Fibroblast of skin of abdomen (primary cell): ENCODE measurements at regions not wholly inside any gene's neighbourhood (a gene's known extent, or its start where the extent isn't known, plus 50 kb on each side); places are given as distances from the start of the nearest gene placed in this dataset.
"Not testable (repeated sequence)": the region's sequence is repeated elsewhere in the genome, so short reads cannot be mapped to it uniquely, and the experiment has no call there.

Source experiments
- DNase-seq: peaks from one replicate; pipeline ENCODE4 v3.0.0-alpha.2; 2013

DNA sequence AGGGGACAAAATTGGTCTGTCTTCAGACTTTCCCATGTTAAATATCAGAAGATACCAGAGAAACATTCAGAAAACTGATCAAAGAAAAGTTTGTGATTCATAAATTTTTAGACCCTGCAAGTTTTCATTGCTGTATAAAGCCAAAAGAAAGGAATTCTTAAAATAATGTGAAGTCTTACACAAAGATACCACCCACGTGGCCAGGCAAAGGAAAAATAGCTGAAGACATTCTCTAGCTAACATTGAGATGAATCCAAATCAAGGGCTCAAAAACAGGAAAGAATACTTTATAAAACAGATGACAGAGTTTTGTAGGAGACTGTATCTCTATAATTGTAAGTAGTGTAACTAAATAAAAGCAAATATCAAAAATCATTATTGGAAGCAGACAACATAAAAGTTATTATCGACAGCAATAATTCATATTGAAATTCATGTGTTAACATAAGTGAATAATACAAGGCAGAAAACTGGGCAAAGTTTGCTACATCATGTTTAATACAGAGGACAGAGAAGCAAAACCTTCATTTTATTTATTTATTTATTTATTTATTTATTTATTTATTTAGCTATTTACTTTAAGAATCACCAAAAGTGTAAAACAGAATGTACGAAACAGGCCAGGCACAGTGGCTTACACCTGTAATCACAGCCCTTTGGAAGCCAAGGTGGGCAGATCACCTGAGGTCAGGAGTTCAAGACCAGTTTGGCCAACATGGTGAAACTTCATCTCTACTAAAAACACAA, 204.6 kb upstream of the SLIT2 start:
- peak; percentile 79 for DNase-seq

- DNase-seq, result no peak
These were observed 205.5 kb upstream of the SLIT2 start for GRCh38 chr4:20046179-20046578.

GRCh38 chr4:20044966-20045365, 206.7 kb upstream of the SLIT2 start:
- no peak for DNase-seq

- peak; percentile 76 for DNase-seq
These were observed 207.2 kb upstream of the SLIT2 start for GRCh38 chr4:20044502-20044911.

- peak; percentile 50 for DNase-seq
These were observed 207.7 kb upstream of the SLIT2 start for GRCh38 chr4:20043991-20044390.

DNA sequence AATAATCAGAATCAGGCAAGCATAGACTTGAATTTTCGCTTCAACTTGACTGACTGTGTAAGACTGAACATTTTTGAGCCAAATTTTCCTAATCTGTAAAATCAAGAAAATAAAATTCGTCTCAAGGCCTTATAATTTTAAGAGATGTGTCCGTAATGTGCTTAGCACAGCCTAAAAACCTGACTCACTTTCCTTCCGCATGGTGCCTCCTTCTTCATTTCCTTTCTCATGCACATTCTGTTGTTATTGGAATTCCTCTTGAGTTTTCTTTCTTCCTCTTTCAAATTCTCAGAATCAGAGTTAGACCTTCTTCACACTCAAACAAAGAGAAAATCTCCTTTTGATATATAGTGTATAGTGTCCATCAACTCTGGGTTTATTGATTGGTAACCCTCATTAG, 208.9 kb upstream of the SLIT2 start:
- no peak for DNase-seq

DNA sequence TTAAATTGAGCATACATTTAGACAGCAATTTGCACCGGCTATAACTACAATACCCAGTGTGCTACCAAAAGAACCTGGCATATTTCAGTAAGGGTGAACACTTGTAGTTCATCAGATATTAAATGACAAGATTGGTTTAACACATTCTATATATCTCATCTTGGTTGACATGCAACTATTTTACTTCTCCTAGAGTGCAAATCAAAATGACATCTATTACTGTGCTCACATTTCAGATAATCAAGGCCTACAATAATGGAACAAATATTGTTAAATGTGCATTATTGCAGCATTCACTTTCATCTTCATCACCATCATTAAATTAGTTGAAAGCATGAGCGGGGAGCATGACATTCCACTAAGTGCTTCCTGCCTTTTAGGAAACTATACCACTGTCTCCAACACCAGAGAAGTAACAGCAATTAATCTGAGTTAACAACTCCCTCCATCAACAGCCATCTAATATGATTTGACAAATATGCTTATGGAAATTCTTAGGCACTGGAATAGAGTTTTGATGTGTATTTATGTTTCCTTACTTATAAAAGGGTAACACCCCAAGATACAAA, 209.8 kb upstream of the SLIT2 start:
- no peak for DNase-seq

DNA sequence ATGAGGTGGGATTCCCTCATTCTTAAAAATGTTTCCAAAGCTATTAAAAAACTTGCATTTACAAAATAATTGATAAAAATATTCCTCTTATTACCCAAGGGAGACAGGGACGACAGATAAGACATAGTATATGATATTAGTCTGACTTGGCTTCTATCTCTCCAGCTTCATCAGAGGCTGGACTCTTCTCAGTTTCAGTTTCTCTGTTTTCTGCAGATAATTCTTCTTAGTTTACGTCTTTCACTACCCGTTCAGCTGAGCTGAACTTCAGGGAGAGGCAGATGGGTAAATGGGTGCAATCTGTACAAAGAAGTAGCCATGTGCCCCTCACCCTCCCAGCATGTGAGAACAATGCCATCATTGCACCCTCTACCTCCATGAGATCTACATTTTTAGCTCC, 214.0 kb upstream of the SLIT2 start:
- DNase-seq, result no peak

- no peak for DNase-seq
These were observed 221.6 kb upstream of the SLIT2 start for GRCh38 chr4:20030108-20030507.

GRCh38 chr4:20028645-20029044, 223.1 kb upstream of the SLIT2 start:
- DNase-seq, result peak; percentile 25

- DNase-seq, result peak; percentile 80
These were observed 225.2 kb upstream of the SLIT2 start for GRCh38 chr4:20026456-20026855.

DNA sequence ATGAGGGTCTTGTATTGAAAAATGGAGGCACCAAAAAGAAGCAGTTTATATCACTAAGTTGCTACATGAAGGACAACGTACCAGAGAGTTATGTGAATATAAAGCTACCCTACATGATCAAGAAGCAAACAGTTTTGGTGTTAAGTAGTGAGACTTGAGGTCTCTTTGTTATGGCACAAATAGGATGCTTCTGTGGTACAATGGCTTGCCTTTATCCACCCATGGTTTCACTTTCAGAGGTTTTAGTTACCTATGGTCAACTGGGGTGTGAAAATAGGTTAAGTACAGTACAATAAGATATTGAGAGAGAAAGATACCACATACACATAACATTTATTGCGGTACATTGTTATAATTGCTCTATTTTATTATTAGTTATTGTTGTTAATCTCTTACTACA, 229.2 kb upstream of the SLIT2 start:
- DNase-seq, result no peak

- no peak for DNase-seq
These were observed 231.6 kb upstream of the SLIT2 start for GRCh38 chr4:20020056-20020455.

DNA sequence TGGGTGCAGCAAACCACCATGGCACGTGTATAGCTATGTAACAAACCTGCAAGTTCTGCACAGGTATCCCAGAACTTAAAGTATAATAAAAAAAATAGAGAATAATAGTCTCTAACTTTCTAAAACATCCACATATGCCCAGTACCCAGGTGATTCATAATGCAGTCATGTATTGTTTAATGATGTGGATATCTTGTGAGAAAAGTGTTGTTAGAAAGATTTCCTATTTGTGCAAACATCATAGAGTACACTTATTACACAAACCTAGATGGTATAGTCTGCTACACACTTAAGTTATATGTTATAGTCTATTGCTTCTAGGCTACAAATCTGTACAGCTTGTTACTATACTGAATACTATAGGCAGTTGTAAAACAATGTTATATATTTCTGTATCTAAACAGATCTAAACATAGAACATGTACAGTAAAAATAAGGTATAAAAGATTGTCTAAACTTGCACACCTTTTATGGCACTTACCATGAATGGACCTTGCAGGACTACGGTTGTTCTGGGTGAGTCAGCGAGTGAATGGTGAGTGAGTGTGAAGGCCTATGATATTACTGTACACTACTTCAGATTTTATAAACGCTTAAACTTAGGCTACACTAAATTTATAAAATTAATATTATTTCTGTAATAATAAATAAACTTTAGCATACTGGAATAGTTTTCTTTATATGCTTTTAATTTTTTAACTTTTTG, 232.2 kb upstream of the SLIT2 start:
- DNase-seq, result peak; percentile 24

- peak; percentile 24 for DNase-seq
These were observed 234.0 kb upstream of the SLIT2 start for GRCh38 chr4:20017777-20018115.

- DNase-seq, result peak; percentile 96
These were observed 234.5 kb upstream of the SLIT2 start for GRCh38 chr4:20017070-20017776.

- no peak for DNase-seq
These were observed 236.0 kb upstream of the SLIT2 start for GRCh38 chr4:20015636-20016224.

DNA sequence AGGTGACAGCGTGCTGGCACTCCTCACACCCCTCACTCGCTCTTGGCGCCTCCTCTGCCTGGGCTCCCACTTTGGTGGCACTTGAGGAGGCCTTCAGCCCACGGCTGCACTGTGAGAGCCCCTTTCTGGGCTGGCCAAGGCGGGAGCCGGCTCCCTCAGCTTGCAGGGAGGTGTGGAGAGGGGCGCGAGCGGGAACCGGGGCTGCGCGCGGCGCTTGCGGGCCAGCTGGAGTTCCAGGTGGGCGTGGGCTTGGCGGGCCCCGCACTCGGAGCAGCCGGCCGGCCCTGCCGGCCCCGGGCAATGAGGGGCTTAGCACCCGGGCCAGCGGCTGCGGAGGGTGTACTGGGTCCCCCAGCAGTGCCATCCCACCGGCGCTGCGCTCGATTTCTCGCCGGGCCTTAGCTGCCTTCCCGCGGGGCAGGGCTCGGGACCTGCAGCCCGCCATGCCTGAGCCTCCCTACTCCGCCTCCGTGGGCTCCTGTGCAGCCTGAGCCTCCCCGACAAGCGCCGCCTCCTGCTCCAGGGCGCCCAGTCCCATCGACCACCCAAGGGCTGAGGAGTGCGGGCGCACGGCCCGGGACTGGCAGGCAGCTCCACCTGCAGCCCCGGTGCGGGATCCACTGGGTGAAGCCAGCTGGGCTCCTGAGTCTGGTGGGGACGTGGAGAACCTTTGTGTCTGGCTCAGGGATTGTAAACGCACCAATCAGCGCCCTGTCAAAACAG, 247.7 kb upstream of the SLIT2 start:
- DNase-seq, result not testable (repeated sequence)

DNA sequence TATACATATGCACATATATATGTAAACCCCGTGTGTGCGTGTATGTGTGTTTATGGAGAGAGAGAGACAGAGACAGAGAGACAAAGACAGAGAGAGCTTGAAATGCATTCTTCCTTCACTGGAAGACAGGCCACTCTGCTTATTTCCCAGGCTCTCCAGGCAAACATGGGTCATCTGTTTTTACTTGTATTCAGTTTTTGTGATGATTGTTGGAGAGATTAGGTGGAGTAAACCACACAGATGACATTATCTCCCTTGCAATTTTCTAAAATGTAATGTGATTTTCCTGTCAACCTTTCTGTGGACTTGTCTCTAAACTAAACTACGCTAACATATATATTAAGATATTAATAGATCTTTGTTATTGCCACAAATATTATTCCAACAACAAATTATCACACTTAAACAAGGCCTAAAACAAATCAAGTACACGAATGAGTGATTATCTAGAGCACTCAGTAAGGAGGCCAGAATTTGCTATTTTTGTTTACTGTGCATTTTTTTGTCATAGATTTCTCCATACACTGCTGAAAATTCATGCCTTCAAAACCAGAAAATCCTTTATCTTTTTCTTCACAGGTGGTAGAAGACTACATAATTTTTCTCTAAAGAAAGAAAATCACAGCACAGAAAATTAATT, 251.8 kb upstream of the SLIT2 start:
- DNase-seq, result no peak

DNA sequence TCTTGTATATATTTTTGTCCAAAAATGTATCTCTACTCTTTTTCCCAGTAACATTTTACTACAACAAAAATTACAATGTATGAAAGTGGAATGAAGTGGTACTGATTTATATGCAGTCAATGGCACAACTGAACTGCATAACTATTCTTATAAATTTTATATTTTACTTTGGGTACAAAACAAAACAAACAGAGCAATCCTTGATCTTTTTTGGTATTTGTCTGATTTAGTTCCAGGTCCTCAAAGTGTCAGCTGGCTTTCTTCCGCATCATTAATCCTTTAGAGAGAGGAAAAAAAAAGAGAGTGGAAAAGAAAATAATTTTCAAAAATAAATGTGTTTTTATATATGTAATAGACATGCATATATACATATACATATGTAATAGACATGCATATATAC, 252.4 kb upstream of the SLIT2 start:
- no peak for DNase-seq

DNA sequence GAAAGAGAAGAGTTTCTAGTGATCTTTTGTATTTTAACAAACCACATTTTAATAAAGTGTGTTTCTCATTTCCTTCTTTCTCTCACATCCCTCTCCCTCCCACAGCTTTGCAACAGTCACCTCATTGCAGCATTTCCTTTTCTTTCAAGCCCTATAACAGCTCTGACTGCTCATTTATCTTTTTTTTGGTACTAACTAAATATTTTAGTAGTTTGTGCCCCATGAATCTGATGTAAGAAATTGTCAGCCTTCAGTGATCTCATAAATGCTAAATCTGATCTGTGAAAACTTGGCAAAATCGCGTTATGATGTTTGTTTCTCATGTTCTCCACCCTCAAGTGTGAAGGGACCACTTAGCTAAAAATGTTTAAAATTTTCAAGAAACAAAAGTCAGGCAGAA, 258.5 kb upstream of the SLIT2 start:
- peak; percentile 81 for DNase-seq
